MM.1S (cell line): ENCODE measurements at regions not wholly inside any gene's neighbourhood (a gene's known extent, or its start where the extent isn't known, plus 50 kb on each side); places are given as distances from the start of the nearest gene placed in this dataset.

ENCODE experiments used
- CTCF ChIP-seq: fragments of 300-600 bp; sonication (generic); IDR thresholded peaks from 2 replicates; pipeline ENCODE4 v1.5.1; 2016; ENCODE audit warnings: antibody characterized with exemption, low read length, mixed read lengths
- EZH2 ChIP-seq: fragments of 300-600 bp; sonication (generic); optimal IDR thresholded peaks from 2 replicates; pipeline ENCODE3; 2017; ENCODE audit warnings: low read depth, mild to moderate bottlenecking, antibody characterized with exemption, low read length, mixed read lengths

DNA sequence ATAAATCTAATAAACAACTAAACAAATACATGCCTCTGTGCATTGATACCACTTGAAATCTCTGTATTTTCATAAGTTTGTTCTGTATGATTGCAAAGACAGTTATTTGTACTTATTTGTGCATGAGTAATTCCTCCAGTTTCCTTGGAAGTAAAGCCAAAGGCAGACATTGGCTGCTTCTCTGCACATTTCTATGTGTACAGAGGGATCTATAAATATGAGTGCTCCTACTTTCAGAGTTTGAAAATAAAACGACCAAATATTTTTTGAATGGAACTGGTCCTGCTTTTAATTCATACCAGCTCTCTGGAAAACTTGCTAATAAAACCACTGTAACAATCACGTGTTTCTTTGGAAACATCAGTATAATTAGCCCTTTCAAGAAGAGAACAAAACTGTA is 306.5 kb downstream of the MAN2A1 start:
- TF ChIP-seq CTCF = no peak
- TF ChIP-seq EZH2 = no peak
